ENCODE measurements at regions not wholly inside any gene's neighbourhood (a gene's known extent, or its start where the extent isn't known, plus 50 kb on each side); places are given as distances from the start of the nearest gene placed in this dataset.
"Not testable (repeated sequence)": the region's sequence is repeated elsewhere in the genome, so short reads cannot be mapped to it uniquely, and the experiment has no call there.

DNA sequence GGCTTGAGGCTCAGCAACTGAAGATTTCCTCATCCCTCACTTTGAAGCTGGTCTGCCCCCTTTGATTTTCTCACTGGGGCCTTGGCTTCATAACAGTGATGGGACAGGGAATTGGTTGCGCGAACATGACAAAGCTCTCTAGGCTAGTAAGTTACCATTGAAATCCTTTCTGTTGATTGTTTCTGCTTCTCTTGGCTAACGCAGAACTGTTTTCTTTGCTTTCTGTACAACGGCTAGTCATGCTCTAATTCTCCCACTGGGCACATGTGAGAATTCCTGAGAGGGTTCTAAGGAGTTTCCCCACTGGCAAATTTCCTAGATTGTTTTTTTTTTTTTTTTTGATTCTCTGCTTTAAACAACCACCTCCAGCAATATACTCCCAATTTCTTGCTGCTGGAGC lies 738.6 kb downstream of the PCDH7 start:
- TF ChIP-seq, protein P1, sequence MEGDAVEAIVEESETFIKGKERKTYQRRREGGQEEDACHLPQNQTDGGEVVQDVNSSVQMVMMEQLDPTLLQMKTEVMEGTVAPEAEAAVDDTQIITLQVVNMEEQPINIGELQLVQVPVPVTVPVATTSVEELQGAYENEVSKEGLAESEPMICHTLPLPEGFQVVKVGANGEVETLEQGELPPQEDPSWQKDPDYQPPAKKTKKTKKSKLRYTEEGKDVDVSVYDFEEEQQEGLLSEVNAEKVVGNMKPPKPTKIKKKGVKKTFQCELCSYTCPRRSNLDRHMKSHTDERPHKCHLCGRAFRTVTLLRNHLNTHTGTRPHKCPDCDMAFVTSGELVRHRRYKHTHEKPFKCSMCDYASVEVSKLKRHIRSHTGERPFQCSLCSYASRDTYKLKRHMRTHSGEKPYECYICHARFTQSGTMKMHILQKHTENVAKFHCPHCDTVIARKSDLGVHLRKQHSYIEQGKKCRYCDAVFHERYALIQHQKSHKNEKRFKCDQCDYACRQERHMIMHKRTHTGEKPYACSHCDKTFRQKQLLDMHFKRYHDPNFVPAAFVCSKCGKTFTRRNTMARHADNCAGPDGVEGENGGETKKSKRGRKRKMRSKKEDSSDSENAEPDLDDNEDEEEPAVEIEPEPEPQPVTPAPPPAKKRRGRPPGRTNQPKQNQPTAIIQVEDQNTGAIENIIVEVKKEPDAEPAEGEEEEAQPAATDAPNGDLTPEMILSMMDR (IDR thresholded peaks at IDR 0.05), result no peak
- ATAC-seq (ENCODE audit: low FRiP score), result peak; percentile 76
- no peak for DNase-seq (ENCODE audit: low spot score)

- TF ChIP-seq, protein P1 (IDR thresholded peaks at IDR 0.05), result no peak
Observed at GRCh38 chr4:31461421-31461820, 741.3 kb downstream of the PCDH7 start.

DNA sequence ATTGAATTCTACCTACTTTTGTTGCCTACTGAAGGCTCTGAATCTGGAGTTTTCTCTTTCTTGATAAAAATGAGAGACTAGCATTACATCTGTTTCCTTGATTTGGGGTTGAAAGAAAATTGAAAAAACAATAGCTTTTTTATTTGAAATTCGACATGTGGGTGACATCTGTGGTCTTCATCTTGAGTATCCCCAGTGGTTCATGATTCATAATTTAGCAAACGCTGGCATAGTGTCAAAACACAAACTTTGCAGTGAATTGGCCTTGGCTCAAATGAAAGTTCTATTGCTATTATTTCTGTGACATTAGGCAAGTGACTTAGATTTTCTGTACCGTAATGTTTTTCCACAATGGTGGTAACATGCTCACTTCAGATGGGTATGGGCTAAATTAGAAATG lies 747.6 kb downstream of the PCDH7 start:
- TF ChIP-seq, protein P1 (IDR thresholded peaks at IDR 0.05), result no peak
- no peak for ATAC-seq (ENCODE audit: low FRiP score)
- DNase-seq (ENCODE audit: low spot score), result no peak

More at GRCh38 chr4:31461421-31461820, 741.3 kb downstream of the PCDH7 start:
- ATAC-seq (ENCODE audit: low FRiP score) (no peak), DNase-seq (ENCODE audit: low spot score) (no peak)

GRCh38 chr4:31474221-31474620 lies 754.1 kb downstream of the PCDH7 start:
- DNase-seq (ENCODE audit: low spot score) (no peak), ATAC-seq (ENCODE audit: low FRiP score) (no peak)
- TF ChIP-seq, protein P1 (IDR thresholded peaks at IDR 0.05), result no peak

GRCh38 chr4:31482691-31483090 lies 762.5 kb downstream of the PCDH7 start:
- ATAC-seq (ENCODE audit: low FRiP score), result no peak
- TF ChIP-seq, protein P1 (IDR thresholded peaks at IDR 0.05), result no peak
- no peak for DNase-seq (ENCODE audit: low spot score)

DNA sequence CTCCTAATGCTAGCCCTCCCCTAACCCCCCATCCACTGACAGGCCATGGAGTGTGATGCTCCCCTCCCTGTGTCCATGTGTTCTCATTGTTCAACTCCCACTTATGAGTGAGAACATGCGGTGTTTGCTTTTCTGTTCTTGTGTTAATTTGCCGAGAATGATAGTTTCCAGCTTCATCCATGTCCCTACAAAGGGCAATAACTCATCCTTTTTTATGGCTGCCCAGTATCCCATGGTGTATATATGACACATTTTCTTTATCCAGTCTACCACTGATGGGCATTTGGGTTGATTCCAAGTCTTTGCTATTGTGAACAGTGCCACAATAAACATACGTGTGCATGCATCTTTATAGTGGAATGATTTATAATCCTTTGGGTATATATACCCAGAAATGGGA lies 779.0 kb downstream of the PCDH7 start:
- ATAC-seq (ENCODE audit: low FRiP score); DNase-seq (ENCODE audit: low spot score): not testable (repeated sequence)

GRCh38 chr4:31516520-31516919 lies 796.4 kb downstream of the PCDH7 start:
- TF ChIP-seq, protein P1 (IDR thresholded peaks at IDR 0.05), result no peak
- ATAC-seq (ENCODE audit: low FRiP score) (no peak), DNase-seq (ENCODE audit: low spot score) (no peak)

GRCh38 chr4:31518796-31519250 lies 798.7 kb downstream of the PCDH7 start:
- ATAC-seq (ENCODE audit: low FRiP score), result no peak
- TF ChIP-seq, protein P1 (IDR thresholded peaks at IDR 0.05), result no peak

More at GRCh38 chr4:31518796-31519250, 798.7 kb downstream of the PCDH7 start:
- no peak for DNase-seq (ENCODE audit: low spot score)

Data from omental fat pad (tissue), 3 donors.